ENCODE measurements at regions not wholly inside any gene's neighbourhood (a gene's known extent, or its start where the extent isn't known, plus 50 kb on each side); places are given as distances from the start of the nearest gene placed in this dataset.
A peak's percentile ranks its signal among the peaks of the same experiment; 100 is the strongest.

- peaks cover 4% of the 10 kb centered on the region for H3K9me3 ChIP-seq (ENCODE audit: insufficient read depth, low read depth, low read length)
- WGBS (ENCODE audit: extremely low coverage, insufficient coverage, insufficient read length) = no CpG with 5 or more reads among the region's 8 CpGs
Measured at GRCh38 chr15:26020871-26021270, 157.7 kb upstream of the ATP10A start.

GRCh38 chr15:26017665-26018064 lies 154.5 kb upstream of the ATP10A start:
- no peak overlapping the region for H3K9ac ChIP-seq (ENCODE audit: low read length)

More at GRCh38 chr15:26020871-26021270, 157.7 kb upstream of the ATP10A start:
- H3K18ac ChIP-seq (ENCODE audit: low read length) = no peak overlapping the region
- no peak overlapping the region for H2AK5ac ChIP-seq (ENCODE audit: low read length)
- peak overlapping the region; percentile 31 for H4K8ac ChIP-seq (ENCODE audit: low read depth, low read length)
- peak overlapping the region; percentile 8 for H2BK120ac ChIP-seq (ENCODE audit: insufficient read depth, low read length, poor library complexity)
- peaks cover 20 to 26% of the 10 kb centered on the region in 2 experiments for H3K4me1 ChIP-seq (ENCODE audit: control insufficient read depth in 1 of 2, insufficient read depth in 2 of 2, low read length in 2 of 2)
- no peak overlapping the region for H2BK5ac ChIP-seq (ENCODE audit: low read depth, low read length, poor library complexity)
- H3K79me2 ChIP-seq (ENCODE audit: control insufficient read depth, insufficient read depth, low read length, poor library complexity) = no peaks in the 10 kb centered on the region
- no peak overlapping the region for H4K12ac ChIP-seq (ENCODE audit: low read depth, low read length)
- H3K23ac ChIP-seq (ENCODE audit: low read length) = no peak overlapping the region
- peak overlapping the region; percentile 65 for H4K91ac ChIP-seq (ENCODE audit: low read depth, low read length)
- H2AFZ ChIP-seq (ENCODE audit: insufficient read depth, low read length, poor library complexity) = no peak overlapping the region
- DNase-seq = peak; percentile 61 to 67
- no peak overlapping the region for H3K4me2 ChIP-seq (ENCODE audit: low read length)
- H3K79me1 ChIP-seq (ENCODE audit: low read length) = peaks cover 16% of the 10 kb centered on the region
- H3K4me3 ChIP-seq (ENCODE audit: low read depth, low read length) = no peak overlapping the region
- H3K27me3 ChIP-seq (ENCODE audit: insufficient read depth, low read length) = no peaks in the 10 kb centered on the region
- no peak overlapping the region for H3K9ac ChIP-seq (ENCODE audit: low read length)
- H3K4ac ChIP-seq (ENCODE audit: low read depth, low read length) = no peak overlapping the region
- peak overlapping the region; percentile 85 for H2BK12ac ChIP-seq (ENCODE audit: low read length)
- H3K36me3 ChIP-seq (ENCODE audit: control insufficient read depth in 1 of 2, insufficient read depth in 2 of 2, low read length in 2 of 2) = no peaks in the 10 kb centered on the region
- no peak overlapping the region for H3K27ac ChIP-seq (ENCODE audit: low read depth, low read length)
- H3K14ac ChIP-seq (ENCODE audit: low read length) = peak overlapping the region; percentile 75

GRCh38 chr15:26015516-26016075 lies 152.5 kb upstream of the ATP10A start:
- Histone ChIP-seq H2BK120ac (ENCODE audit: insufficient read depth, low read length, poor library complexity) (no peak overlapping the region), H4K91ac (ENCODE audit: low read depth, low read length) (peak overlapping the region; percentile 4), H3K14ac (ENCODE audit: low read length) (no peak overlapping the region), H2BK5ac (ENCODE audit: low read depth, low read length, poor library complexity) (no peak overlapping the region), H3K4me1 (ENCODE audit: control insufficient read depth in 1 of 2, insufficient read depth in 2 of 2, low read length in 2 of 2) (peaks cover 15 to 22% of the 10 kb centered on the region in 2 experiments), H3K23ac (ENCODE audit: low read length) (no peak overlapping the region), H3K9me3 (ENCODE audit: insufficient read depth, low read depth, low read length) (peaks cover 4% of the 10 kb centered on the region), H3K4ac (ENCODE audit: low read depth, low read length) (no peak overlapping the region), H4K12ac (ENCODE audit: low read depth, low read length) (no peak overlapping the region), H3K18ac (ENCODE audit: low read length) (no peak overlapping the region), H2AFZ (ENCODE audit: insufficient read depth, low read length, poor library complexity) (no peak overlapping the region), H2AK5ac (ENCODE audit: low read length) (no peak overlapping the region), H3K36me3 (ENCODE audit: control insufficient read depth in 1 of 2, insufficient read depth in 2 of 2, low read length in 2 of 2) (no peaks in the 10 kb centered on the region), H3K9ac (ENCODE audit: low read length) (no peak overlapping the region), H4K8ac (ENCODE audit: low read depth, low read length) (no peak overlapping the region), H3K79me1 (ENCODE audit: low read length) (peaks cover 6% of the 10 kb centered on the region), H3K4me3 (ENCODE audit: low read depth, low read length) (no peak overlapping the region), H3K79me2 (ENCODE audit: control insufficient read depth, insufficient read depth, low read length, poor library complexity) (no peaks in the 10 kb centered on the region), H3K27ac (ENCODE audit: low read depth, low read length) (no peak overlapping the region), H3K4me2 (ENCODE audit: low read length) (no peak overlapping the region), H2BK12ac (ENCODE audit: low read length) (peak overlapping the region; percentile 39), H3K27me3 (ENCODE audit: insufficient read depth, low read length) (no peaks in the 10 kb centered on the region)
- WGBS (ENCODE audit: extremely low coverage, insufficient coverage, insufficient read length) = no CpG with 5 or more reads among the region's 11 CpGs
- no peak for DNase-seq

More at GRCh38 chr15:26017665-26018064, 154.5 kb upstream of the ATP10A start:
- Histone ChIP-seq H3K27me3 (ENCODE audit: insufficient read depth, low read length) (no peaks in the 10 kb centered on the region), H2BK120ac (ENCODE audit: insufficient read depth, low read length, poor library complexity) (no peak overlapping the region), H4K91ac (ENCODE audit: low read depth, low read length) (peak overlapping the region; percentile 30), H3K9me3 (ENCODE audit: insufficient read depth, low read depth, low read length) (peaks cover 4% of the 10 kb centered on the region), H3K4me3 (ENCODE audit: low read depth, low read length) (no peak overlapping the region), H4K12ac (ENCODE audit: low read depth, low read length) (no peak overlapping the region), H2BK12ac (ENCODE audit: low read length) (peak overlapping the region; percentile 15), H3K18ac (ENCODE audit: low read length) (no peak overlapping the region), H3K4me1 (ENCODE audit: control insufficient read depth in 1 of 2, insufficient read depth in 2 of 2, low read length in 2 of 2) (peaks cover 14 to 22% of the 10 kb centered on the region in 2 experiments), H2AK5ac (ENCODE audit: low read length) (no peak overlapping the region), H4K8ac (ENCODE audit: low read depth, low read length) (no peak overlapping the region), H3K4me2 (ENCODE audit: low read length) (no peak overlapping the region), H3K23ac (ENCODE audit: low read length) (no peak overlapping the region), H2AFZ (ENCODE audit: insufficient read depth, low read length, poor library complexity) (no peak overlapping the region), H3K27ac (ENCODE audit: low read depth, low read length) (no peak overlapping the region), H3K79me2 (ENCODE audit: control insufficient read depth, insufficient read depth, low read length, poor library complexity) (no peaks in the 10 kb centered on the region), H3K79me1 (ENCODE audit: low read length) (peaks cover 6% of the 10 kb centered on the region), H2BK5ac (ENCODE audit: low read depth, low read length, poor library complexity) (no peak overlapping the region), H3K36me3 (ENCODE audit: control insufficient read depth in 1 of 2, insufficient read depth in 2 of 2, low read length in 2 of 2) (no peaks in the 10 kb centered on the region), H3K14ac (ENCODE audit: low read length) (no peak overlapping the region), H3K4ac (ENCODE audit: low read depth, low read length) (no peak overlapping the region)
- DNase-seq = no peak
- WGBS (ENCODE audit: extremely low coverage, insufficient coverage, insufficient read length) = no CpG with 5 or more reads among the region's 7 CpGs

GRCh38 chr15:26013981-26014380 lies 150.9 kb upstream of the ATP10A start:
- peak overlapping the region; percentile 32 for H4K91ac ChIP-seq (ENCODE audit: low read depth, low read length)
- peaks cover 13 to 21% of the 10 kb centered on the region in 2 experiments for H3K4me1 ChIP-seq (ENCODE audit: control insufficient read depth in 1 of 2, insufficient read depth in 2 of 2, low read length in 2 of 2)
- peak overlapping the region; percentile 29 for H2AK5ac ChIP-seq (ENCODE audit: low read length)
- peaks cover 6% of the 10 kb centered on the region for H3K79me1 ChIP-seq (ENCODE audit: low read length)
- H4K8ac ChIP-seq (ENCODE audit: low read depth, low read length) = peak overlapping the region; percentile 55
- H3K27me3 ChIP-seq (ENCODE audit: insufficient read depth, low read length) = no peaks in the 10 kb centered on the region
- peak overlapping the region; percentile 66 for H2BK5ac ChIP-seq (ENCODE audit: low read depth, low read length, poor library complexity)
- H3K4me2 ChIP-seq (ENCODE audit: low read length) = no peak overlapping the region
- DNase-seq = peak; percentile 51 to 79
- H3K14ac ChIP-seq (ENCODE audit: low read length) = peak overlapping the region; percentile 40
- H3K27ac ChIP-seq (ENCODE audit: low read depth, low read length) = peak overlapping the region; percentile 40
- peak overlapping the region; percentile 25 for H3K4ac ChIP-seq (ENCODE audit: low read depth, low read length)
- H2AFZ ChIP-seq (ENCODE audit: insufficient read depth, low read length, poor library complexity) = peak overlapping the region; percentile 20
- no peaks in the 10 kb centered on the region for H3K36me3 ChIP-seq (ENCODE audit: control insufficient read depth in 1 of 2, insufficient read depth in 2 of 2, low read length in 2 of 2)
- H3K79me2 ChIP-seq (ENCODE audit: control insufficient read depth, insufficient read depth, low read length, poor library complexity) = no peaks in the 10 kb centered on the region
- H3K4me3 ChIP-seq (ENCODE audit: low read depth, low read length) = no peak overlapping the region
- no CpG with 5 or more reads among the region's 5 CpGs for WGBS (ENCODE audit: extremely low coverage, insufficient coverage, insufficient read length)
- no peak overlapping the region for H3K18ac ChIP-seq (ENCODE audit: low read length)
- H2BK120ac ChIP-seq (ENCODE audit: insufficient read depth, low read length, poor library complexity) = peak overlapping the region; percentile 88
- H4K12ac ChIP-seq (ENCODE audit: low read depth, low read length) = no peak overlapping the region
- no peak overlapping the region for H3K9ac ChIP-seq (ENCODE audit: low read length)
- H3K9me3 ChIP-seq (ENCODE audit: insufficient read depth, low read depth, low read length) = peaks cover 2% of the 10 kb centered on the region
- H3K23ac ChIP-seq (ENCODE audit: low read length) = no peak overlapping the region
- peak overlapping the region; percentile 77 for H2BK12ac ChIP-seq (ENCODE audit: low read length)

All from trophoblast cell (in vitro differentiated cells and primary cell).